Neural cell (in vitro differentiated cells): ENCODE measurements at regions not wholly inside any gene's neighbourhood (a gene's known extent, or its start where the extent isn't known, plus 50 kb on each side); places are given as distances from the start of the nearest gene placed in this dataset.

Experiments
- H2AFZ ChIP-seq: fragments of 200-600, 300-800 bp; sonication (generic), shearing (Covaris generic); 2 replicates; pipeline ENCODE4 v1.6.0; 2014; ENCODE audit warnings: low read depth, mild to moderate bottlenecking, antibody characterized with exemption, low read length, moderate library complexity
- H3F3A ChIP-seq: fragments of 200-600 bp; shearing (Covaris generic); 2 replicates; pipeline ENCODE4 v1.6.1; 2016; ENCODE audit warnings: mild to moderate bottlenecking, moderate library complexity, mixed read lengths, antibody characterized with exemption, low read length; ENCODE audit not compliant: insufficient read depth, poor library complexity, severe bottlenecking
- H3K27ac ChIP-seq: fragments of 200-600, 300-800 bp; sonication (generic), shearing (Covaris generic); 2 replicates; pipeline ENCODE4 v1.5.1; 2014; ENCODE audit warnings: mild to moderate bottlenecking, low read length, moderate library complexity
- H3K27me3 ChIP-seq: fragments of 300-800, 200-600 bp; sonication (generic), shearing (Covaris generic); 2 replicates; pipeline ENCODE4 v1.6.0; 2014; ENCODE audit warnings: mild to moderate bottlenecking, low read depth, low read length, moderate library complexity; ENCODE audit not compliant: insufficient read depth
- H3K36me3 ChIP-seq: fragments of 300-800, 200-600 bp; sonication (generic), shearing (Covaris generic); 2 replicates; pipeline ENCODE4 v1.5.1; 2014; ENCODE audit warnings: mild to moderate bottlenecking, antibody characterized with exemption, low read length, moderate library complexity; ENCODE audit not compliant: insufficient read depth
- H3K4me2 ChIP-seq: fragments of 300-800, 200-600 bp; sonication (generic), shearing (Covaris generic); 2 replicates; pipeline ENCODE4 v1.6.0; 2014; ENCODE audit warnings: mild to moderate bottlenecking, low read length
- H3K4me3 ChIP-seq: fragments of 300-800, 200-600 bp; sonication (generic), shearing (Covaris generic); 2 replicates; pipeline ENCODE4 v1.5.1; 2014; ENCODE audit warnings: mild to moderate bottlenecking, low read length, moderate library complexity
- H3K79me2 ChIP-seq: fragments of 200-600 bp; shearing (Covaris generic); replicated peaks from 2 replicates; pipeline ENCODE4 v1.6.0; 2014; ENCODE audit warnings: mild to moderate bottlenecking, low read length, moderate library complexity; ENCODE audit not compliant: insufficient read depth
- H3K9ac ChIP-seq: fragments of 300-800, 200-600 bp; sonication (generic), shearing (Covaris generic); 2 replicates; pipeline ENCODE4 v1.6.1; 2016; ENCODE audit warnings: mild to moderate bottlenecking, low read length, mixed read lengths
- H3K9me2 ChIP-seq: fragments of 200-600 bp; shearing (Covaris generic); 2 replicates; pipeline ENCODE4 v1.6.1; 2016; ENCODE audit warnings: mild to moderate bottlenecking, low read length, mixed read lengths; ENCODE audit not compliant: insufficient read depth
- H3K9me3 ChIP-seq: fragments of 200-600, 300-800 bp; sonication (generic), shearing (Covaris generic); 2 replicates; pipeline ENCODE4 v1.6.1; 2016; ENCODE audit warnings: mild to moderate bottlenecking, mixed run types, low read length, moderate library complexity, mixed read lengths
- H4K20me1 ChIP-seq: fragments of 200-600 bp; shearing (Covaris generic); 2 replicates; pipeline ENCODE4 v1.6.1; 2016; ENCODE audit warnings: mild to moderate bottlenecking, mixed run types; ENCODE audit not compliant: insufficient read depth
- EP300 ChIP-seq: fragments of 450-650 bp; conservative IDR thresholded peaks from 2 replicates; pipeline ENCODE4 v1.6.1; 2014; ENCODE audit warnings: antibody characterized with exemption, mild to moderate bottlenecking, moderate library complexity; ENCODE audit not compliant: poor library complexity, severe bottlenecking
- EZH2 ChIP-seq: fragments of 200-600, 300-800 bp; shearing (Covaris generic), sonication (generic); IDR thresholded peaks from 2 replicates; pipeline ENCODE4 v1.6.1; 2014; ENCODE audit warnings: antibody characterized with exemption, low read length, borderline replicate concordance, mild to moderate bottlenecking; ENCODE audit not compliant: insufficient read depth, poor library complexity, severe bottlenecking
- MXI1 ChIP-seq: fragments of 450-650 bp; conservative IDR thresholded peaks from 2 replicates; pipeline ENCODE4 v1.6.1; 2014; ENCODE audit warnings: antibody characterized with exemption, mild to moderate bottlenecking; ENCODE audit not compliant: poor library complexity, severe bottlenecking
- POLR2AphosphoS5 ChIP-seq: IDR thresholded peaks from 2 replicates; pipeline ENCODE4 v1.6.1; 2012
- RAD21 ChIP-seq: fragments of 450-650 bp; conservative IDR thresholded peaks from 2 replicates; pipeline ENCODE4 v1.6.1; 2014; ENCODE audit warnings: antibody characterized with exemption, mild to moderate bottlenecking, moderate library complexity
- SMC3 ChIP-seq: fragments of 450-650 bp; conservative IDR thresholded peaks from 2 replicates; pipeline ENCODE4 v1.6.1; 2014; ENCODE audit warnings: antibody characterized with exemption, mild to moderate bottlenecking, moderate library complexity; ENCODE audit not compliant: poor library complexity
- TAF1 ChIP-seq: IDR thresholded peaks from 2 replicates; pipeline ENCODE4 v1.6.1; 2012; ENCODE audit warnings: low read depth
- TF ChIP-seq, protein P1 (sequence below): fragments of 450-650 bp; IDR thresholded peaks from 2 replicates; pipeline ENCODE4 v1.5.1; 2014; ENCODE audit warnings: antibody characterized with exemption, mild to moderate bottlenecking, moderate library complexity; ENCODE audit not compliant: poor library complexity, severe bottlenecking
- TF ChIP-seq, protein P2 (sequence below): IDR thresholded peaks from 2 replicates; pipeline ENCODE4 v1.6.1; 2012; ENCODE audit warnings: borderline replicate concordance

DNA sequence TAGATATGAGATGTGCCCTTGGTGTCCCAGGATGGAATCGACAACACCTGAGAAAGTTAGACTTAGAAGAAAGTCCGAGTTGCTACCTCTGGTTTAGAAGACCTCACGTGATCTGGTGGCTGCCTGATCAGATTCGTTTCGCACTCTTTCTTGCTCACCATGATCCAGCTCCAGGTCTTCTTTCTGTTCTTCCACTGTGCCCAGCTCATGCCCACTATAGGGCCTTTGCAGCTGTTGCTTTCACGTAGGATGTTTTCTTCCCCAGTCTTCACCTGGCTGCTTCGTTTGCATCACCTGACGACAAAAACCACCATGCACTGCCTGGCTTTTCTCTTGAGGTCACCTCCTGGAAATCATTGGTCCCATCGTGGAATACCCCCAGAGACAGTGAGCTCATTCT is 311.1 kb downstream of the PRDM2 start:
- H3K9me2 ChIP-seq = no peaks in the 10 kb centered on the region
- TF ChIP-seq RAD21 (no peak), MXI1 (no peak), SMC3 (no peak), EP300 (no peak), POLR2AphosphoS5 (no peak), EZH2 (no peak), TAF1 (no peak)
- TF ChIP-seq, protein P1, sequence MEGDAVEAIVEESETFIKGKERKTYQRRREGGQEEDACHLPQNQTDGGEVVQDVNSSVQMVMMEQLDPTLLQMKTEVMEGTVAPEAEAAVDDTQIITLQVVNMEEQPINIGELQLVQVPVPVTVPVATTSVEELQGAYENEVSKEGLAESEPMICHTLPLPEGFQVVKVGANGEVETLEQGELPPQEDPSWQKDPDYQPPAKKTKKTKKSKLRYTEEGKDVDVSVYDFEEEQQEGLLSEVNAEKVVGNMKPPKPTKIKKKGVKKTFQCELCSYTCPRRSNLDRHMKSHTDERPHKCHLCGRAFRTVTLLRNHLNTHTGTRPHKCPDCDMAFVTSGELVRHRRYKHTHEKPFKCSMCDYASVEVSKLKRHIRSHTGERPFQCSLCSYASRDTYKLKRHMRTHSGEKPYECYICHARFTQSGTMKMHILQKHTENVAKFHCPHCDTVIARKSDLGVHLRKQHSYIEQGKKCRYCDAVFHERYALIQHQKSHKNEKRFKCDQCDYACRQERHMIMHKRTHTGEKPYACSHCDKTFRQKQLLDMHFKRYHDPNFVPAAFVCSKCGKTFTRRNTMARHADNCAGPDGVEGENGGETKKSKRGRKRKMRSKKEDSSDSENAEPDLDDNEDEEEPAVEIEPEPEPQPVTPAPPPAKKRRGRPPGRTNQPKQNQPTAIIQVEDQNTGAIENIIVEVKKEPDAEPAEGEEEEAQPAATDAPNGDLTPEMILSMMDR = no peak
- TF ChIP-seq, protein P2, sequence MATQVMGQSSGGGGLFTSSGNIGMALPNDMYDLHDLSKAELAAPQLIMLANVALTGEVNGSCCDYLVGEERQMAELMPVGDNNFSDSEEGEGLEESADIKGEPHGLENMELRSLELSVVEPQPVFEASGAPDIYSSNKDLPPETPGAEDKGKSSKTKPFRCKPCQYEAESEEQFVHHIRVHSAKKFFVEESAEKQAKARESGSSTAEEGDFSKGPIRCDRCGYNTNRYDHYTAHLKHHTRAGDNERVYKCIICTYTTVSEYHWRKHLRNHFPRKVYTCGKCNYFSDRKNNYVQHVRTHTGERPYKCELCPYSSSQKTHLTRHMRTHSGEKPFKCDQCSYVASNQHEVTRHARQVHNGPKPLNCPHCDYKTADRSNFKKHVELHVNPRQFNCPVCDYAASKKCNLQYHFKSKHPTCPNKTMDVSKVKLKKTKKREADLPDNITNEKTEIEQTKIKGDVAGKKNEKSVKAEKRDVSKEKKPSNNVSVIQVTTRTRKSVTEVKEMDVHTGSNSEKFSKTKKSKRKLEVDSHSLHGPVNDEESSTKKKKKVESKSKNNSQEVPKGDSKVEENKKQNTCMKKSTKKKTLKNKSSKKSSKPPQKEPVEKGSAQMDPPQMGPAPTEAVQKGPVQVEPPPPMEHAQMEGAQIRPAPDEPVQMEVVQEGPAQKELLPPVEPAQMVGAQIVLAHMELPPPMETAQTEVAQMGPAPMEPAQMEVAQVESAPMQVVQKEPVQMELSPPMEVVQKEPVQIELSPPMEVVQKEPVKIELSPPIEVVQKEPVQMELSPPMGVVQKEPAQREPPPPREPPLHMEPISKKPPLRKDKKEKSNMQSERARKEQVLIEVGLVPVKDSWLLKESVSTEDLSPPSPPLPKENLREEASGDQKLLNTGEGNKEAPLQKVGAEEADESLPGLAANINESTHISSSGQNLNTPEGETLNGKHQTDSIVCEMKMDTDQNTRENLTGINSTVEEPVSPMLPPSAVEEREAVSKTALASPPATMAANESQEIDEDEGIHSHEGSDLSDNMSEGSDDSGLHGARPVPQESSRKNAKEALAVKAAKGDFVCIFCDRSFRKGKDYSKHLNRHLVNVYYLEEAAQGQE = no peak

DNA sequence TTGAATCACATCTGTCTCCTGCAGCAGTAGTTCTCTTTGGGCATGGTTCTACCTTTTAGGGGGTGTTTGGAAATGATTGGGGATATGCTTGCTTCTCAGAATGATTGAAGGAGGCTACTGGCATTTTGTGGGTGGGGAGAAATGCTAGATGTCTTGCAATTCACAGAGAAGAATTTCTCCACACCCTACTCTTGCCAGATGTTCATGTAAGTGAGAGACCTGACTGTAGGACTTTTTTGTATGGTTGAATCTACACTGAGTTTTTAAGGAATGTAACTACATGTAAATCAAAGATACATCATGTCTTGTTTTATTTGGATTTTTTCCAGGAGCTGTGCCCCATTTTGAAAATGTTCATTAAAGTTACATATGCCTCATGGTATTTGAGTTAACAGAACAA is 311.9 kb downstream of the PRDM2 start:
- H3K27me3 ChIP-seq = no peaks in the 10 kb centered on the region

More for the DNA sequence above, 311.1 kb downstream of the PRDM2 start:
- H3K9me3 ChIP-seq = peaks cover 3% of the 10 kb centered on the region
- H3K9ac ChIP-seq = no peak overlapping the region
- no peaks in the 10 kb centered on the region for H3K79me2 ChIP-seq
- no peak overlapping the region for H3K4me2 ChIP-seq
- no peak overlapping the region for H3K4me3 ChIP-seq
- H3K27ac ChIP-seq = no peak overlapping the region
- H3F3A ChIP-seq = no peaks in the 10 kb centered on the region
- no peaks in the 10 kb centered on the region for H3K27me3 ChIP-seq
- no peaks in the 10 kb centered on the region for H4K20me1 ChIP-seq
- H3K36me3 ChIP-seq = no peaks in the 10 kb centered on the region
- H2AFZ ChIP-seq = no peak overlapping the region

More for the DNA sequence above, 311.9 kb downstream of the PRDM2 start:
- no peaks in the 10 kb centered on the region for H3K9me2 ChIP-seq
- H3K27ac ChIP-seq = no peak overlapping the region
- H3K9ac ChIP-seq = no peak overlapping the region
- H3K4me3 ChIP-seq = no peak overlapping the region
- peaks cover 3% of the 10 kb centered on the region for H3K9me3 ChIP-seq
- H4K20me1 ChIP-seq = no peaks in the 10 kb centered on the region
- TF ChIP-seq SMC3 (no peak), EZH2 (no peak), TAF1 (no peak), RAD21 (no peak), POLR2AphosphoS5 (no peak)
- TF ChIP-seq, protein P2 = no peak
- no peak overlapping the region for H2AFZ ChIP-seq
- H3K36me3 ChIP-seq = no peaks in the 10 kb centered on the region
- no peaks in the 10 kb centered on the region for H3K79me2 ChIP-seq
- H3F3A ChIP-seq = no peaks in the 10 kb centered on the region
- H3K4me2 ChIP-seq = no peak overlapping the region
